ENCODE measurements at regions not wholly inside any gene's neighbourhood (a gene's known extent, or its start where the extent isn't known, plus 50 kb on each side); places are given as distances from the start of the nearest gene placed in this dataset.

- TF ChIP-seq EZH2 (IDR thresholded peaks at IDR 0.05; ENCODE audit: insufficient read depth, poor library complexity, severe bottlenecking) (no peak), EZH2phosphoT487 (IDR thresholded peaks at IDR 0.05; ENCODE audit: insufficient read depth, low read depth) (no peak)
Measured at GRCh38 chr2:4995466-4995865, 696.7 kb upstream of the SOX11 start.

Data from GM23248 (cell line).